Globus pallidus (tissue), 1 donor: ENCODE measurements at regions not wholly inside any gene's neighbourhood (a gene's known extent, or its start where the extent isn't known, plus 50 kb on each side); places are given as distances from the start of the nearest gene placed in this dataset.
"Not testable (repeated sequence)": the region's sequence is repeated elsewhere in the genome, so short reads cannot be mapped to it uniquely, and the experiment has no call there.

Experiments
- DNase-seq: peaks from one replicate; pipeline ENCODE4 v3.0.0-alpha.2; 2015; ENCODE audit warnings: low spot score

DNA sequence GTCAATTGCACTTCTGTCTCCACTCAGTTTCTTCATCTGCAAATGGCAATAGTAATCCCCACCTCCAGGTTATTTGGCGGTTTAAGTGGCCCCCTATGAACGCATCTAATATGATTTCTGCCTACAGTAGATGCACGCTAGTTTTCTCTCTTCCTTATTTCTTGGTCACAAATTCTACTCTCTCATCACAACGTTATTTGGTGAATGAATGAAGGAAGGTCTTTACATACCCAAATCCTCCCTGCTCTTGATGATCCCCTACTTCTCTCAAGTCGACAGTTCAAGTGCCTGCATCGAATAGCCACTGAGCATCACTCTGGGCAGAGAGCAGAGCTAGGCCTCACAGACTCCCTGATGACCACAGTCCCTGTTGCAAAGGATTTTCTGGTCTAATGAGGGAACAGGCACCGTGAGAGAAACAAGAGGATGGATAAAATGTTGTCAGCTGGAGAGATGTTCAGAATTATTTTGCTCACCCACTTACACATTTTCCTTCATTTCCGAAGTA lies 181.2 kb upstream of the SMAD3 start:
- DNase-seq: no peak

DNA sequence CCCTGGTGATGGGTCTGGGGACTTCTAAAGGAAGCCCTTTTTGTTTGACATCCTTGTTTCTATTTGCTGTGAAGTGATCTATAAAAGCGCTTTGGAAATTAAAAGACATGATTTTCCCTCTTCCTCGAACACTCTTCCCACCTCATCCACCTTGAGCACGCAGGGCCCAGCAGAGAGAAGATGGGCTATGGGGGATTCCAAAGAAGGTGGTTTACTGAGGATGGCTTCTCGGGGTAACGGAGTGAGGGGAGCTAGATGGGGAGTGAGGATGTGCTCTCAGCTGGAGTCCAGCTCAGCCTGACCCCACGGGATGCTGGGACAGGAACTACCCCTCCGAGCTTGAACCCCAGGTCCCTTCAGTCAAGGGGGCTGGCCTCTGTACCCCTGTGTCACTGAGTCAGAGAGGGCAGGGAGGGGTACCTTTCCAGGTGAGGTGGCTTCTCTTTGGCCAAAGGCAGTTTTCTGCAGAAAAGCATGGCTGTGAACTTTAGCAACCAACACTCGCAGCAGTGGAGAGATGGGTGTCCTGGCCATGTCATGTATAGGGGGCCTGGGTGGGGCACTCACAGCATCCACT lies 180.7 kb upstream of the SMAD3 start:
- DNase-seq: no peak

DNA sequence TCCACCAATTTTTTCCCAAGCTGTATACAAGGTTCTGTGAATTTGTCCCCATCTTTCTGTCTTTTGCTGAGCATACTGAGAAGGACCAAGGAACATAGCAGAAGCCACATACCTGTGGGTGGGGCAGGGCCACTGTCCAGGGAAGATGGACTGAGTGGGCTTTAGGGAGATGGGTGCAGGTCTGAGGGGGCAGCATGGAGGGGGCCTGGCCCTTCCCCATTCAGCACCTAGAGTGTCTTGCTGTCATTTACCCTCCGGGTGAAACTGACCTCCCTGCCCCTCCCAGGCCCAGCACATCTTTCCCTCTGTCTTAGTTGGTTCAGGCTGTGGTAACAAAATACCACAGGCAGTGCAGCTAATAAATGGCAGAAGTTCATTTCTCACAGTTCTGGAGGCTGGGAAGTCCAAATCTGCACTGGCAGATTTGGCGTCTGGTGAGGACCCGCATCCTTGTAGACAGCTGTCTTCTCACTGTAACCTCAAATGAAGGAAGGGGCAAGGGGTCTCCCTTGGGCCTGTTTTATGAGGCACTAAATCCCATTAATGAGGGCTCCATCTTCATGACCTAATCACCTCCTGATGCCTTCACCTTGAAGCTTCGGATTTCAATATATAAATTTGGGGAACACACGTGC lies 180.0 kb upstream of the SMAD3 start:
- no peak for DNase-seq

DNA sequence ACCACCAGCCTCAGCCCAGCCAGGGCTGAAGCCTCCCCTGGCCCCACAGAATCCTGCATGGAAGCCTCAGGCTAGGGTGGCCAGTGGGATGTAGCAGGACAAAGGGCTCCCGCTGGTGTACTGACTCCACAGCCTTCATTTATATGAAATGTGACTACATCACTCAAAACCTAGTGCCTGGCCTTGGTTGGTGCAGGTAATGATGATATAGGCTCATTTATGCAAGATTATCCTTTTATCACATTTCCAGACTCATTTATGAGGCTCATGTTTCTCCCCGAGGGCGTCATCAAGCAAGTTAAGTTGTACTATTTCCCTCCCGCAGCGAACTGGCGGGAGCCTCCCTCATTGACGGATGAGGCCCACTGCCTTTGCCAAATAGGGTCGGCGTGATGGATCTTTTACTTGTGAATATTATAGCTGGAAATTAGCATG lies 179.1 kb upstream of the SMAD3 start:
- no peak for DNase-seq

DNA sequence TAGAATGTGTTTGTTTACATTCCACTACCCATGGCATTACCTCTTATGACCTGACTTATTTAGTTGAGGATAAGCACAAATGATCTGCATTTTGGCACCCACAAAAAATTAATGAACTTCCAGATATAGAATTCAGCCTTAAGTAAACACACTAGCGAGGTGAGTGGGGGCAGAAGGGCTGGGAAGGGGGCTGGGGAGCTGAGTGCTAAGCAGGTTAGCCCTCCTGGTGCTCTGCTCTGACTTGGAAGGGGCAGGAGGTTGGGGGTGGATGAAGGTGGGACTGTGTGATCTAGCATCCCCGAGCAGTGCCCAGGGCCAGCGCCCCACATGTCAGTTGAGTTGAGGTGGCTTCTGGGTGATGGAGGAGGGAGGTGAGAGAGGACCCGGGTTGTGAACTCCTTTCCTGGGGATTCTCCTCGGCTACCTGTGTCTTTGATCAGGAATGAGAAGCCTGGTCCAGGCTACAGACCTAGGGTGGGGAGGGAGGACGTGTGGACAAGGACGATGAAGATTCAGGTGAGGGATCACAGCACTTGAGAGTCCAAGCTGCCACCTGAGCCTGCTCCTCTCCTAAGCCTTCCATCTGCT lies 178.6 kb upstream of the SMAD3 start:
- no peak for DNase-seq

DNA sequence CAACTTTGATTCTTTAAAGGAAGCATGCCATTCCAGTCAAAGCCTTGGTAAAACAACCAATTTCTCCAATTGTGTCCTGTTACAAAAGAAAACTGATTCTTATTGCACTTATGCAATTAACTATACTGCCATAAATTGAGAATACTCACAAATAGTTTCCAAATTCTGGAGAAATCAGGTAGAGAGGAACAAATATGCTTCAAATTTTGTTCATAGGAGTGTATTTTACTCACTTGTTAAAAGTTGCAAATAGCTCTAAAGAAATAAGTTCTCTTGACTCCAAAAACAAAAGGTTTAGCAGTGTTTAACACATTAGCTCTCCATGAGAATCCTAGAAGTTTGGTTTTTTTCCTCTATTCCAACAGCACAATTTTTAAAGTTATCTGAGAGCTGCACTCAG lies 176.1 kb upstream of the SMAD3 start:
- not testable (repeated sequence) for DNase-seq

DNA sequence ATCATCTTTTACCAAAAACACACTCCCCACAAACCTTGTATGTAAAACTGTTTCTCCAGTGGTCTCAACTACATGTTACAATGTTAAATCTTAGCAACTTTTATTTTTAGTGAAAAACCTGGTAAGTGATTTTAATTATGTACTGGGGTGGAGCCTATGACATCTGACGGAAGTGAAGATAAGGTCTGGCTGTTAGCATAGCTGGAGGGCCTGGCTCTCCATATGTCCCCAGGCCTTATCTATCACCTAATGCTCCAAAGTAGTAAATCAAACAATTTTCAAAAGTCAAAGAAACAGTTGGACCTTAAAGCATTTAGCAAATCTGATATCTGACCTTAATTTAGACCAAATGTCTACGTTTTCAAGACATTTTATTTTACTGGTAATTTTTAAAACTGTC lies 173.6 kb upstream of the SMAD3 start:
- no peak for DNase-seq

DNA sequence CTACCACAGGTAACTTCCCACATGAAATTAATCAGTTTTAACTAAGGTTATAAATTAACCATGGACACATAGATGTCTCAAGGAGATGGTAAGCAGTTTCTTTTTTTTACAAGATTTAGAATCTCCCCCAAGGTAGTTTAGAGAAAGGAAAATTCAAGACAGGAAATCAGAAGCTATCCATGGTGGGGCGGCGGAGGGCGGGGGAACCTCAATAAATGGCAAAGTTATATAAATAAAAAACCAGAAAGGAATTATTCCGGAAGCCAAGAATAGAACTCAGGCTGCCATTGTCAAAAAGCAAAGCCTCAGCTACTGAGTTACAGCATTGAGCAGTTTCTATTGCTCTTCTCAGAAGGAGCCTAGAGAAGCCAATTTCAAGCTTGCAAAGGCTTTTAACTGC lies 172.1 kb upstream of the SMAD3 start:
- DNase-seq: no peak

DNA sequence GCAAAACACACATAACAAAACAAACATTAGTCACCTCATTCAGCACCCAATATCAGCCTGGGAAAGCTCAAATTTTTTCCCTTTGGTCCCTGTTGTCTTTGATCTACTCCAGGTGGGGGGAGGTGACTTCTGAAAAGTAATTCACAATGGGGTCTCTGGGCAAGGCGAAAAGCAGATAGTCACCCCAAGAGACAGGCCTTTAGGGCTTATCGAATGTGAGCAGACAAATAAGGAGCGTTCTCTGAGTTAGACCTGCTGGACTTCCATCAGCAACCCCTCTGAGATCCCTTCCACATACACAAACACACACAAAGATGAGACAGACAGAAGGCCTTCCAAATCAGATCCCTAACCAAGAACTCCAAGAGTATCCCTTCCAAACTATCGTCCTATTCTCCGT lies 171.0 kb upstream of the SMAD3 start:
- no peak for DNase-seq

DNA sequence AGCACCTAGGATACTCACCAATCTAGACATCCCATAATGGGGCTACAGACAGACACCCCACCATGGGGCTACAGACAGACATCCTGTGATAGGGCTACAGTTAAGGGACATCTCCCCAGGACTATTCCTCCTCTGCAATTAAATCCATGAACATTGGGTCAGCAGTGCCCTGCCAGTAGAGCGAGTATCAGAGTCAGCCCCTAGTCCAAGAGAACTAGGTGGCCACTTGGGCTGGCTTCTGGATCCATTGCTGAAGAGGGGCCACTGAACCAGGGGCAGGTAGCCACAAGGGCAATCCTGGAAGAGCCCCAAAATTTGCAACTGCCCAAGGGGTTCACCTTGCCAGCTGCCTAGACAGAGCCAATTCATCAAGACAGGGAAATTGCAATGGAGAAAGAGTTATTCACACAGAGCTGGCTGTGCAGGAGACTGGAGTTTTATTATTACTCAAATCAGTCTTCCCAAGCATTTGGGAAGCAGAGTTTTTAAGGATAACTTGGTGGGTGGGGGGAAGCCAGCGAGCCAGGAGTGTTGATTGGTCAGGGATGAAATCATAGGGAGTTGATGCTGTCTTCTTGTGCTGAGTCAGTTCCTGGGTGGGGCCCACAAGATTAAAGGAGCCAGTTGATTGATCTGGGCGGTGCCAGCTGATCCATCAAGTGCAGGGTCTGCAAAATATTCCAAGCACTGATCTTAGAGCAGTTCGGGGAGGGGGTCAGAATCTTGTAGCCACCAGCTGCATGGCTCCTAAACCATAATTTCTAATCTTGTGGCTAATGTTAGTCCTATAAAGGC lies 170.2 kb upstream of the SMAD3 start:
- DNase-seq: no peak

DNA sequence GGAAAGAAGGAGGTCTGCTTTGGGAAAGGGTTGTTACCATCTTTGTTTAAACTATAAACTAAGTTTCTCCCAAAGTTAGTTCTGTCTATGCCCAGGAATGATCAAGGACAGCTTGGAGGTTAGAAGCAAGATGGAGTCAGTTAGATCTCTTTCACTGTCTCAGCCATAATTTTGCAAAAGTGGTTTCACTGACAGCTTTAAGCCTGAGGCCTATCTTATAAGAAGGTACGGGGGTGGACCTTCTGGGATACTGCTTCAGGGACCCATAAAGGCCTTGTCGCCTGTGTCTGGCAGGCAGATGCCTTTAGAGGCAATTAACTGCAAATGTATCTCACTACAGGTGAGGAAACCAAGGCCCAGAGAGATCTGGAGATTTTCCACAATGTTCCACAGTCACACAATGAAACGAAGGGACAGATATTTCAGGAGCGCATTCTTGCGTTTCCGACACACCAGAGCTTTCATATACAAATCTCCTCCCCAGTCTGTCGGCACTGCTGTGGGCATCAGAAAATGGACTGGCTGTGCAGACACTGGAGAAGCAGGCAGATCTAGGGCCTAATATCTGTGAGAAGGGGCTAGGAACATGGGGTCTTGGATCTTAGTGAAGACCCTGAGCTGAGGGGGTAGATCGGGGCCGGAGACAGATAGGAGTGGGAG lies 169.5 kb upstream of the SMAD3 start:
- no peak for DNase-seq

DNA sequence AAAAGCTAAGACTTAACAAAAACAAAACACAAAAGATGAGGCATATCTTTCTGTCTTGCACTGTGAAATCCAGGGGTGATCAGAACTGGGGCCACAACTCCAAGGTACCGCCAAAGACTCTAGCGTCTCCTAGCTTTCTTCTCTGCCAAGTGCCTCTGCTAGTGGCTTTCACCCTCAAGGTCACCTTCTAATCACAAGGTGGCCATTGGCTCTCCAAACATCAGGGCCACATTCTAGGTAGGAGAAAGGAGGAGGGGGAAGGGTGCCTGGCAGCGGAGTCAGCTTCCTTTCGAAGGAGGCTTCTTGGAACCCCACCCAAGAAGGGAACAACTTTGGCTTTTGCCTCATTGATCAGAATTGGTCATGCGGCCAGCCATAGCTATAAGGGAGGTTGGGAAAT lies 168.8 kb upstream of the SMAD3 start:
- no peak for DNase-seq

DNA sequence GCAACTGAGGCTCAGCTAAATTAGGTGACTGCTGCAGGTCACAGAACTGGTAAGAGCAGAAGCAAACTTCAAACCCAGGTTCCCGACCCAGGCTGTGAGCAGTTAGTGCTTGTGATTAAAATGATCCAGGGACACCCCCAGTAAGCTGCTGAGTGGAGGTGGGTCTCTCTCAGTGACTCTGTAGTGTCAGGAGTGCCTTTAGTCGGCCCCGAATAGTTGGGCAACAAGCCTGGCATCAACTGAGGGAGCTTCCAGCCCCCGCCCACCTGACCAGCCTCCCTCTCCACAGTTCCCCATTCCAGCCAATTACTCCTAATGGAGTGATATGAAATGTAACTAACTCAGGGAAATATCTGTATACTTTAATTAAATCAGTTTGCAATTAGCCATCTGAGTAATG lies 168.0 kb upstream of the SMAD3 start:
- DNase-seq: no peak

DNA sequence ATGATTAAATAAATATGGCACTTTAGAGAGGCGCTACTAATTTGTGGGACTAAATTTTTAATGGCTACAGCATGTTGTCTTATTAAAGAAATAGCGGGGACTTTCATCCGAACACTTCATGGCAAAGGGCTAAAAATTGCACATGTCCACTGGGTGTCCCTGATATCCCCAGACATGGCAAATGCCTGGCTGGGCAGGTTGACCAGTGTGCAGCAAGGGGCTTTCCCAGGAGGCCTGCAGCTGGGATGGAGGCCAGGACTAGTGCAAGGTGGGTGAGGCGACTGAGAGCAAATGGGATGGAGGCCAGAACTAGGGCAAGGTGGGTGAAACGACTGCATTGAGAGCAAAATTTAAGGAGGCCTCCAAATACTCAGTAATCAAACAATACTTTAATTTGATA lies 167.4 kb upstream of the SMAD3 start:
- no peak for DNase-seq

DNA sequence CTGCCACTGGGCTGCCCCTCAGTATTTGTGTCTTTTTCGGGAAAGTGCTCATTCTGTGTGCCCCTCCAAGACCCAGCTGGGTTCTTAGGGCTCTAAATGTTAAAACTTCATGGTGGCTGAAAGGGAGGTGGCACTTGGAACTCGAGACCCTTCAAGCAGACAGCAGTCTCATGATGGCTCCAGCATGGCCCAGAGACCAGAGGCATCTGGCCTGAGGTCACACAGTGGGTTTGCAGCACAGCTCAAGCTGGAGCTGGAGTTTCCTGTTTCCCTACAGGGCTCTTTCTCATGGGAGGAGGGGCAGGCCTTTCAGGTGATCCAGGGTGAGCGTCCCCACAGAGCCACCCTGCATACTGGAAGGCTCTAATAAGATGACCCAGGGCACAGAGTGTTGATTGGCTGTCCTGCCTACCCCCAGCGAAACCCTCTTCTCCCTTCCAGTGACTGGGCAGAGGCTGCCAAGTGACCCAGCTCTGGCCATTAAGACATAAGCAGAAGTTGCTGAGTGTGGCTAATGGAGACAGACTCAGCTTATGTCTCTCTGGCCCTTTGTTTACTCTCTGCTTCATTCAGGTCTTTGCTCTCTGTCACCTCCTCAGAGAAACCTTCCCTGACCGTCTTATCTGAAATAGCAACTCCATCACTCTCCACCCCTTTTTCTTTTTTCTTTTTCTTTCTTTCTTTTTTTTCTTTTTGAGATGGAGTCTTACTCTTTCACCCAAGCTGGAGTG lies 166.6 kb upstream of the SMAD3 start:
- no peak for DNase-seq

DNA sequence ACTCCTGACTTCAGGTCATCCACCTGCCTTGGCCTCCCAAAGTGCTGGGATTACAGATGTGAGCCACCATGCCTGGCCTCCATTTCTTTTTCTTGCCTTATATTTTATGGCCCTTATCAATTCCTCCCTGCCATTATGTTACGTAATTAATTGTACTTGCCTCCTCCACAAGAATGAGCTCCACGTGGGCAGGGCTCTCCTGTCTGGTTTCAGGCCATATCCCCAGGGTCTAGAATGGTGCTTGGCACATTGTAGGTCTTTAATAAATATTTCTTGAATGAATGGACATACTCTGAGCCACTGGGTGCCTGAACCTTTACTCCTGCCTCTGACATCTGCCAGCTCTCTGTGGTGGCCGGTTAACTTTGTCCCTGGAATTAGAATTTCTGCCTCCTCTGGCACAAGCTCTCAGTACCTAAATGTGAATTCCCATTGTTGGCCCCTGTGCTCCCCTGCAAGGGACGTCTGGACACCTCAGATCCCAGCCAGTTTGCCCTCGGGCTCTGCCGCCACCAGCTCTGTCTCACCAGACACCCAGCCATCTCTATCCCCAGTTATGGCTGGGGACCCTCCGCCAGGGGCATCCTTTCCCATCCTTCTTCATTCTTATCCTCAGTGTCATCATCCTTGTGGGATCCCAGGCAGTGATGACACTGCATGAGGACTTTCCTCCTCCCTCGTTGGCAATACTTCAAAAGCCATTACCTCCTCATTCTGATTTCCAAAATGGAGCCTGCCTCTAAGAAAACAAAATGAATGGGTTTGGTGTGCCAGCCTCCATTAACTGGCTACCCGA lies 165.6 kb upstream of the SMAD3 start:
- DNase-seq: no peak

DNA sequence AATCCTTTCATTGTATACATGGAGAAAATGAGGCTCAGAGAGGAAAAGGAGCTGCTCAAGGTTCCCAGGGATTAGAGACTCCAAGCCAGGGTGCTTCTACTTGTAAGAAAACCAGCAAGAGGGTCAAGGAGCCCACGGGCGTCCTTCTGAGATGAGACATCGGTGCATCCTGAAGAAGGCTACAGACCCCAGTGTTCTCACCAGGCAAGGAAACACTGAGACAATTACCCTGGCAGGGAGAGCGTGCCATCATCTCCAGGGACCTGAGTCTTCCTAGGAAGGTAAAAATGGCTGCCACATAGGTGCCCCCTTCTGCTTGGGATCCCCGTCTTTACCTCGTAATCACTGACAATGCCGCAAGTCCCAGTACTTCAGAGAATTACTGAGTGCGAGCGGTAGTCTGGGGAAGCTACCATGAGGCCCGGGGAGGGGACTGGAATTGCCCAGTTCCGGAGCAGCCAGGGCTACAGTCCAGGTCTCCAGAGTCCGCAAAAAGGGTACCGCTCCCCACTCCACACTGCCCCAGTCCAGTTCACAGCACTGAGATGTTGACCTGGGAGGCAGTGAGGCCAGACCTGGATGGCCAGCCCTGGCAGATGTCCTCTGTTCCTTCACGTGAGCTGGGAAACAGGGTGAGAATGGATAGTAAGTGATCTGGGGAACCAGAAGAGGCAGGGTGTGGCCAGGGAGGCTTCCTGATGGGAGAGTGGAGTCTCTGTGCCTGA lies 164.7 kb upstream of the SMAD3 start:
- no peak for DNase-seq

DNA sequence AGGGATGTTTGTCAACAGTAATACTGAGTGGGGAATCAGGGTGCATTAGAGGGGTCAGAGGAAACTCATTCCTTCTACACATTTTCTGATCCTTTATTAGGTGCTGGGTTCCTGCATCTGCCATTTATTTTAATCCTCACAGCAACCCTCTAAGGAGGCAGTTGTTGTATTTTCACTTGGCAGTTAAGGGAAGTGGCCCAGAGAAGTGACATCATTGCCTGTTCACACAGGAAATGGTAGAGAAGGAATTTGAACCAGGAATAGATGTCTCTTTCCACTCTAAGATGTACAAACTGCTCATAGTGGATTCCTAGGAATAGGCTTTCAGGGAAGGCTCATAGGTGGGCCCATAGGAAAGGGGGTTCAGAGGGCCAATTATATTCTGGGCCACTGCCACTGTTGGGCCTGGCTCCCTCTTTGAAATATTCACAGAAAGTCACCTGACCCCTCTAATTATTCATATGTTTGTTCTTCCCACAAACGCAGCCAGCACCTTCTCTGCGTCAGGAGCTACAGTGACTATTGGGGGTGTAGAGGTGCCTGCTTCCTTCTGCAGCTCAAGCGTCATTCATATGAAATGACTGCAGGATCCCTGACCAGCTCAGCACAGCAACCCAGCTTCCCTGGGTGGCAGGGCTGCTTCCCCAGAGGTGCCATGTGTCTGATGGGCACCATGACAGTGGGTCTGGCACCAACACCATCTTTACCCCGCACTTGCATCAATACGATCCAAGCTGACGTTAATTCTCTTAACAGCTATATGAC lies 163.9 kb upstream of the SMAD3 start:
- DNase-seq: no peak

DNA sequence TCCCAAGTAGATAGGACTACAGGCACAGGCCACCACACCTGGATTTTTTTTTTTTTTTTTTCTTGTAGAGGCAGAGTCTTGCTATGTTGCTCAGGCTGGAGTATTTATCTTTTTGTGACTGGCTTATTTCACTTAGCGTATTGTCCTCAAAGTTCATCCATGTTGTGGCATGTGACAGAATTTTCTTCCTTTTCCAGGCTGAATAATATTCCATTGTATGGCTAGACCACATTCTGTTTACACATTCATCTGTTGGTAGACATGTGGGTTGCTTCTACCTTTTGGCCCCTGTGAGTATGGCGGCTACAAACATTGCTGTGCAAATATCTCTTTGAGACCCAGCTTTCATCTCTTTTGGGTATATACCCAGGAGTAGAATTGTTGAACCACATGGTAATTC lies 160.2 kb upstream of the SMAD3 start:
- no peak for DNase-seq
